Stimulated activated CD8-positive, alpha-beta memory T cell treated with anti-CD3 and anti-CD28 coated beads, Interleukin-12 subunit alpha, Interleukin-12 subunit beta, amount 100 ng/mL, for 24 hours (primary cell): ENCODE measurements at regions not wholly inside any gene's neighbourhood (a gene's known extent, or its start where the extent isn't known, plus 50 kb on each side); places are given as distances from the start of the nearest gene placed in this dataset.

Experiments
- DNase-seq: peaks from one replicate; pipeline ENCODE4 v3.0.0-alpha.2; 2020; ENCODE audit errors: extremely low read depth

GRCh38 chr14:34218881-34219280 is 243.2 kb downstream of the SPTSSA start:
- DNase-seq = no peak

GRCh38 chr14:34214961-34215360 is 247.1 kb downstream of the SPTSSA start:
- DNase-seq = no peak

GRCh38 chr14:34213332-34213731 is 248.7 kb downstream of the SPTSSA start:
- DNase-seq = no peak

GRCh38 chr14:34212172-34212929 is 249.7 kb downstream of the SPTSSA start:
- DNase-seq = no peak

GRCh38 chr14:34211732-34212131 is 250.3 kb downstream of the SPTSSA start:
- no peak for DNase-seq

- DNase-seq = no peak
These were observed 253.5 kb downstream of the SPTSSA start for GRCh38 chr14:34208532-34208931.

- DNase-seq = no peak
These were observed 254.9 kb upstream of the EGLN3 start for GRCh38 chr14:34205799-34206198.

- DNase-seq = no peak
These were observed 253.9 kb upstream of the EGLN3 start for GRCh38 chr14:34204774-34205173.

- no peak for DNase-seq
These were observed 252.4 kb upstream of the EGLN3 start for GRCh38 chr14:34203251-34203722.

- no peak for DNase-seq
These were observed 251.2 kb upstream of the EGLN3 start for GRCh38 chr14:34201909-34202637.

GRCh38 chr14:34199585-34199984 is 248.7 kb upstream of the EGLN3 start:
- DNase-seq = no peak

GRCh38 chr14:34198096-34198495 is 247.2 kb upstream of the EGLN3 start:
- DNase-seq = no peak

GRCh38 chr14:34195964-34196363 is 245.1 kb upstream of the EGLN3 start:
- DNase-seq = no peak

GRCh38 chr14:34190717-34191116 is 239.8 kb upstream of the EGLN3 start:
- DNase-seq = no peak

GRCh38 chr14:34189866-34190265 is 239.0 kb upstream of the EGLN3 start:
- no peak for DNase-seq

- no peak for DNase-seq
These were observed 236.7 kb upstream of the EGLN3 start for GRCh38 chr14:34187519-34188044.

- no peak for DNase-seq
These were observed 236.2 kb upstream of the EGLN3 start for GRCh38 chr14:34187061-34187460.

GRCh38 chr14:34184126-34184525 is 233.3 kb upstream of the EGLN3 start:
- DNase-seq = no peak

GRCh38 chr14:34183478-34183877 is 232.6 kb upstream of the EGLN3 start:
- DNase-seq = no peak

GRCh38 chr14:34181338-34181737 is 230.5 kb upstream of the EGLN3 start:
- DNase-seq = no peak

GRCh38 chr14:34180869-34181268 is 230.0 kb upstream of the EGLN3 start:
- DNase-seq = no peak

- DNase-seq = no peak
These were observed 229.6 kb upstream of the EGLN3 start for GRCh38 chr14:34180434-34180833.

GRCh38 chr14:34179727-34180126 is 228.9 kb upstream of the EGLN3 start:
- DNase-seq = no peak
